HG02571 (cell line): ENCODE measurements at regions not wholly inside any gene's neighbourhood (a gene's known extent, or its start where the extent isn't known, plus 50 kb on each side); places are given as distances from the start of the nearest gene placed in this dataset.

ENCODE experiments used
- ATAC-seq: cut with Tn5 transposase; IDR thresholded peaks from one replicate; pipeline ENCODE4 v1.9.1; 2021; ENCODE audit warnings: mild to moderate bottlenecking, moderate library complexity; ENCODE audit not compliant: unreplicated experiment

DNA sequence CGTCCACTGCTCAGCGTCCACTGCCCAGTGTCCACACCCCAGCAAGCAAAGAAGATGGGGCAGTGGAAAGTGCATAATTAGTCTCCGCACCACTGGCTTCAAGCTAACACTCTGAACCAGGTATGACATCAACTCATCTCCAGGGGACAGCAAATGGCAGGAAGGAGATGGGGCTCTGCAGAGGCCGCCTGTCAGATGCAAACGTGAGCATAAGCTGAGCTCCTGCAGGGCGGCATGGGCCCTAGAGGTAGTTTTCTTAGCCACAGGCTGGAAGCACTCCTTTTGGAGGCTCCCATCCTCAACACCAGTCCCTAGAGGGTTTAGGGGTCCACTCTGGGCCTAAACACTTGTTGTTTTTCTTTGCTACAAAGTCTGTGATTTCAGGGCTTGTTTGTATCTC lies 335.8 kb upstream of the MKI67 start:
- ATAC-seq = no peak

DNA sequence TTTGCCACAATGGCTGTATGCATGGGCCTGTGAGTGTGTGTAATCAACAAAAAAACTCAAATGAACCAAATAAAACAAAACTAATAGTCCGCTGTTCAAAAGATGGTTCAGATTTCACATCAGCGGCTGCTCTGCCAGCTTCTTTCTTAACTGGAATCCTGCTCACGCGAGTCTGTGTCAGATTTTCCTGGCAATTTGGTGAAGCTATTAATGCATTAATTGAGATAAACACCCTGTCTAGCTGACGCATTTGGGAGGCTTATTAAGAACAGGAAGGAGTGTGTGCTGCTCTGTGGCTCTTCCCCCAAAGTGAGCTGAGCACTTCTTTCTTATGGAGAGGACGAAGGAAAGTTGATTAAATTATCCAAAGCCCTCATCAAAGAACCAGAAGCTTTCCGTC lies 336.6 kb upstream of the MKI67 start:
- ATAC-seq = no peak

DNA sequence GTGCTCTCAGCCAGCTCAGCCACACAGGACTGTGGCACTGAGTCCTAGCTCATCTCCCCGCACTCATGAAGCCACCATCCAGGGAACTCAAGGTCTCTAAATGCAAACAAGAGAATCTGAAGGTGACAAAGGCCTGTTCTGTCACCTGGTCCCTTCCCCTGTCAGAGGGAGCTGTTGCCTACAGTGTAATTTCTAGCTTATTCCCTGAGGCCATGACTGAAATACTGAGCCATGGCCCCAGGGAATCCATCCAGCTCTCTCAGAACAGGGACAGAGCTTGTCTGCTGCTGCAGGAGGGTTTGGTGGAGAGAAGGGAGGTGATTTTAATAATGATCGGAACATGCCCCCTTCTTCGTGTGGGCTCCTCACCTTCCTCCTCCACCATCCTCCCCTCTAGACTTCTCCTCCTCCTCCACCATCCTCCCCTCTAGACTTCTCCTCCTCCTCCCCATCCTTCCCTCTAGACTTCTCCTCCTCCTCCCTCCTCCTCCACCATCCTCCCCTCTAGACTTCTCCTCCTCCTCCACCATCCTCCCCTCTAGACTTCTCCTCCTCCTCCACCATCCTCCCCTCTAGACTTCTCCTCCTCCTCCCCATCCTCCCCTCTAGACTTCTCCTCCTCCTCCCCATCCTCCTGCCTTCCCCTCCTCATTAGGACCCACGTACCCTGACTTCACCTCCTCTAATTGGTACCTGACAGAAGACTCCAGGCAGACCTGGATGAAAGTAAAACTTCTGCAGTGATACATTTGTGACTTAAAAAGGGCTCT lies 338.0 kb upstream of the MKI67 start:
- no peak for ATAC-seq

DNA sequence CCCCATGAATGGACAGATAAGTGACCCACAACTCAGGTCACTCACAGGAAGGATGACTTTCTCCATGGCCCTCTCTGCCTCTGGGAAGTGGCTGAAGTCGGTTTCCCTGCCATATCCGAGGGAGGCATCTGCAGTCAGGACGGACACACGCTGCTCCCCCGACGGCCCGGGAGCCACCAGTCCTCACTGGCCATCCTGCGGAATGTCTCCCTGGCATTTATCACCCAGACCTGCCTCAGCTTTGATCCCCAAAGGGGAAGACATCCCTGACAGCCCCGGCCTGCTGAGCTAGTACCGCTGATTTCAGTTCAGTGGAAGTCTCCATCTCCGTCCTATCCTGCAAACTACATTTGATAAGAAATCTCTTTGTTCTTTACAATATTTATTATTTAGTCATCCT lies 339.5 kb upstream of the MKI67 start:
- no peak for ATAC-seq

GRCh38 chr10:128466831-128467371 lies 340.7 kb upstream of the MKI67 start:
- no peak for ATAC-seq

- no peak for ATAC-seq
Measured at GRCh38 chr10:128468462-128468861, 342.2 kb upstream of the MKI67 start.

DNA sequence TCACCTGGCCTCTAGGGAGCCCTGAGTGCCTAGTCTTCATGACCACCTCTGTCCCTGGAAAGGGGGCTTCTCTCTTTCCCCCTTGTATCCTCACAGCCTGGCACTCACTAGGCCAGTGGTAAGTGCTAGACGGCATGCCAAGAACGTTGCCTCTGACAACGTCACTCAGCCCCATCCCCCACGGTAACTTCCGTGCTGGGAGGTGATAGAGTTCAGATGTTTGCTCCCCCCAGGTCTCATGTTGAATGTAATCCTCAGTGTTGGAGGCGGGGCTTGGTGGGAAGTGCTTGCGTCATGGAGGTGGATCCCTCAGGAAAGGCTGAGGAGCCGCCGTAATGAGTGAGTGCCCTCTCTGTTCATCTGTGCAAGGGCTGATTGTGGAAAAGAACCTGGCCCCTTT lies 343.3 kb upstream of the MKI67 start:
- no peak for ATAC-seq

GRCh38 chr10:128470321-128470965 lies 344.2 kb upstream of the MKI67 start:
- no peak for ATAC-seq

DNA sequence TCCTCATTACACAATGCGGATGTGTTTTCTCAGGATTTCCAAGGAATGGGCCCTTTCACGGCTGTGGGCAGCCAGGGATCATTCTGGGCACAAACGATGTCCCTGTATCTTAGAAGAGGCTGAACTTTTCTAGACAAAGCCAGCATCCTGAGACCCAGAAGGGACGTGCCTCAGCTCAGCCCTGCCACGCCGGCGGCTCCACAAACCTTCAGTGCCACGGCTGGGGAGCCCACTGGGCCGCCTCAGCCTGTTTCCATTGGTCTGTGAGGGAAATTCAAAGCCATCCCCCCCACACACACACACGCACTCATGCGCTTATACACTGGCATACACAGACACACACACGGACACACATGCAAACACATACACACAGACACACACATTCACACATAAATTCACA lies 344.9 kb upstream of the MKI67 start:
- no peak for ATAC-seq

GRCh38 chr10:128472196-128472595 lies 346.0 kb upstream of the MKI67 start:
- no peak for ATAC-seq

DNA sequence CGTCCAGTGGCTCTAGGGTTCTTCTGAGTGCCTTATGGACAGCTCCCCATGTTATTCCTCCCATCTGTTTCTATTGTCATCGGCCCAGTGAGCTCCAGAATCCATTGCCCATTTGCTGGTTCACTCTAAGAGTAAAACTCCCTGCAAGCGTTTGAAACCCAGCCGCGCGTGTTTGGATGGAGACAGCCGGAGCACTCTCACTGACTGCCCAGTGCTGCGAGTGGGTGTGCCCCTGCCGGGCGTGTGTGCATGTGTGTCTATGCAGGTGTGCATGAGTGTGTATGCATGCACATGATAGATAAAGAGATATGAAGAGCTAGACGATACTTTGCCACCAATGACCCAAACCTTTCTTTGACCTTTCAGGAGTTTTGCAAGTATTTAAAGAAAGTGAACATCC lies 347.2 kb upstream of the MKI67 start:
- ATAC-seq = no peak

- no peak for ATAC-seq
Measured at GRCh38 chr10:128473911-128474310, 347.7 kb upstream of the MKI67 start.

DNA sequence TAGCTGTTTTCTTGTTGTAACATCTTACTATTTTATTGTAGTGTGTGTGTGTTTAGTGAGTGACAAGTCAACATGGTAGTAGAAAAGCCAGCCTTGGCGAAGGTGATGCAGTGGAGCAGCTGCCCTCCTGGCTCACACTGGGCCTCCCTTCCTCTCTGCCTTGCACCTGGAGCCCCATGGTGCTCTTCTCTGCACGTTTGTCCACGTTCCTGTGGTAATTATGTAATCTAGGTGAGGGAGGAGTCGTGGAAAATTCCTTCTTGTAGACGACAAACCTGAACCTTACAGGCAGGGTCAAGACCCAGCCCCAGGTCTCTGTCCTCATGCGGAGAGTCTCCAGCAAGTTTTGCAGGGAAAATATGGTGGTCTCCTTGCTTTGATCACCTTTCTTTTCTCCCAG lies 348.3 kb upstream of the MKI67 start:
- no peak for ATAC-seq

- ATAC-seq = no peak
Measured at GRCh38 chr10:128475686-128476367, 349.6 kb upstream of the MKI67 start.

DNA sequence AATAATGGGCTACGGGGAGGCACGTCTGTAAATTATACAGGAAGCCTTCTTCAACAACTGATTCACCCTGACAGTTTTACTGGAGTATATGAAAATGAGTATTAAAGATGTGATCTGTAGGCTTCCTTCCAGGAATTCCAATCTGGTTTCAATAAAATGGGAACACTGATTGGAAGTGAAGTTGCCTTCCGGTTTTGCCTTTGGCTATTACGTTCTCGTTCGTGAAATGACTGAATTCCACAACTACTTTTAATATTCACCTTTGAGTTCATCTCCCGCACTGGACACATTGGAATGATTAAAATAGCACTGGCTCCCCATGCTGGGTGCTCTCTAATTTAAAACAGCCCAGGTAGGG lies 350.1 kb upstream of the MKI67 start:
- ATAC-seq = no peak

- no peak for ATAC-seq
Measured at GRCh38 chr10:128476845-128477244, 350.6 kb upstream of the MKI67 start.

DNA sequence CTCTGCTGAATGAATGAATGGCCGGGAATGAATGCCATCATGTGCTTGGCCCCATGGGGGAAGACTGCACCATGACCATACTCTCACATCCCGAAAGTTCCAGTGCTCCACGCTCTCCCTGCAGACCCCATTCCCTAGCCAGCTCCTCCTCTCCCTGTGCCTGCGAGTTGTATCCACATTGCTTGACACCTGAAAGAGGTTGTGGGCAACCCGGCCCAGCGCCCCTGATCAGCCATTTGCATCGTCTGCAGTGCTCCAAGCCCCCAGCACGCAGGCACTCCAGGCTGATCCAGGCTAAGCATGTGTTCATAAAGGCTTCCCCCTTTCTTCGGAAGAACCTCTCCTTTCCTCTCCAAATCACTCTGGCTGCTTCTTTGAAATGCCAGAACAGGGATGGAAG lies 354.4 kb upstream of the MKI67 start:
- ATAC-seq = no peak

DNA sequence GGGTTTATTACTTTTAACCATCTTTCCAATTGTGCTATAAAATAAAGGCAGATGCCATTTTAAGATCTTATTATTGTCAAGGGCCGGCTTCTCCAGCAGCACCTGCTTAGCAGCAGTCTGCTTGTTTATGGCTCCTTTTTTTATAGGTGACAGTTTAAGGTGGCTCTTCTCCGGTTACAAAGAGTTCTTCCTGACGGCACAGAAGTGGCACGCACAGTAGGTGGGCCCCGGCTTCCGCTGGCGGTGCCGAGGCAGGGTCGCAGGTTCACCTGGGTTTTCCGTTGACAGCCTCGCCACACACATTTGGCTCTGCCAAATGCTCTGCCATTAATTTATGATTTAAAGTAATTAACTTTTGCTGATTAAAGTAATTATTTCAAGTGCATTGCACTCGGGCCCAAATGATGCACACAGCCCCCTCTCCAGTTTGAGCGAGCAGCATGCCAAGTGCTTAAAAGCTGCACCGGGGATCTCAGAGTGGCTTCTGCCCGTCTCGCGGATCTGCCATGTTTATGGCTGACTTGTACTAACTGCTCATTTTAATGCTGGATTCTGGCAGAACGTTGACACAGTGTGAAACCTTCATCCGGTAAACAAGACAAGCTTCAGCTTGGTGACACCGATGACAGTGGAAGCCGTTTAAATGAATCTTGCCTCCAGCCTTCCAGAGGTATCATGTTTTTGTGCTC lies 355.1 kb upstream of the MKI67 start:
- no peak for ATAC-seq

GRCh38 chr10:128482052-128482451 lies 355.8 kb upstream of the MKI67 start:
- no peak for ATAC-seq

DNA sequence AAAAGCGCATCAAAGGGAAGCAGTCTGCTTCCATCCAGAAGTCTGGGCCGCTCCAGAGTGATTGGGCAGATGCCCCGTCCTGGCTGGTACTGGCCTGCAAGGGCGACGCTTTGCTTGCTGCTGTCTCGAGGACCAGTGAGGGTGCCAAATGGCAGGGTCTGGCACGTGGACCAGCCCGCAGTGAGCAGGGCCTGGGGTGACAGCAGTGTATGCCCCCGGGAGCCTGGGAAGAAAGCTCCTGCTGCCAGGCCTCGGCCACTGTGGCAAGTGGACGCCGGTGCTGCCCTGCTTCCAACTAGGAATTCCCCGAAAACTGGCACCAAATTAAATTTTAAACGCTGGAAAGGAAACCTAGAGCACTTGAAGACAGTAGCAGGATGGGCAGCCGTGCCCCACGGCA lies 357.0 kb upstream of the MKI67 start:
- no peak for ATAC-seq

- ATAC-seq = no peak
Measured at GRCh38 chr10:128484041-128484440, 357.8 kb upstream of the MKI67 start.
